Esophagus muscularis mucosa (tissue), 3 donors: ENCODE measurements at regions not wholly inside any gene's neighbourhood (a gene's known extent, or its start where the extent isn't known, plus 50 kb on each side); places are given as distances from the start of the nearest gene placed in this dataset.

Source experiments
- POLR2A ChIP-seq: fragments of 450-650 bp; IDR thresholded peaks from one replicate; pipeline ENCODE4 v1.6.1; 2017; ENCODE audit warnings: antibody characterized with exemption, moderate library complexity, mild to moderate bottlenecking, low read depth
- TF ChIP-seq, protein P1 (sequence below), 3 experiments: fragments of 200-600 bp in 2 of 3; fragments of 450-650 bp in 1 of 3; sonication (generic) in 2 of 3; IDR thresholded peaks; one replicate each; pipeline ENCODE4 v1.5.1; 2017 to 2019; ENCODE audit warnings: antibody characterized with exemption in 3 of 3, mild to moderate bottlenecking in 2 of 3, moderate library complexity in 1 of 3

DNA sequence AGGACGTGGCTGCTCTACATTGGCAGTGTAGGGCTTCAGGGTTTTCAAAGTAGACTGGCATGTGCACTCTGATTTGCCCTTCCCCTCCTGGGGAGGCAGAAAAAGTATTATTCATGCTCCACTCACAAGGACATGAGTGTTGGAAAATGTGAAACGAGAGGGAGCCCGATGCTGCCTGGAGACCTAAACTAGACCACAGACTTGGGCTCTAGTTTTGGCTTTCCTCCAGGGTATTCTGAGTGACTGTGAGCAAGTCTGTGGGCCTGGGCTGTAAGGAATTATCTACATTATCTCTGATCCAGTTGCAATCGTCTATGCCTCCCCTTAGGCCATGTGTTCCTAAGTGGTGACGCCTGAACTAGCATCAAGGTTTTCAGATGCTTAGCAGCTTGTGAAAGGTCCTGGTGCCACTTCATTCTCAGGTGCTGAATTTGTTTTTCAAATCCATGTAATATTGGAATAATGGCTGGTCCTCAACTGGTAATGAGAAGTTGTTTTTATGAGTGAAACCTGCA, 55.0 kb downstream of the MRPL57 start:
- TF ChIP-seq, protein P1, sequence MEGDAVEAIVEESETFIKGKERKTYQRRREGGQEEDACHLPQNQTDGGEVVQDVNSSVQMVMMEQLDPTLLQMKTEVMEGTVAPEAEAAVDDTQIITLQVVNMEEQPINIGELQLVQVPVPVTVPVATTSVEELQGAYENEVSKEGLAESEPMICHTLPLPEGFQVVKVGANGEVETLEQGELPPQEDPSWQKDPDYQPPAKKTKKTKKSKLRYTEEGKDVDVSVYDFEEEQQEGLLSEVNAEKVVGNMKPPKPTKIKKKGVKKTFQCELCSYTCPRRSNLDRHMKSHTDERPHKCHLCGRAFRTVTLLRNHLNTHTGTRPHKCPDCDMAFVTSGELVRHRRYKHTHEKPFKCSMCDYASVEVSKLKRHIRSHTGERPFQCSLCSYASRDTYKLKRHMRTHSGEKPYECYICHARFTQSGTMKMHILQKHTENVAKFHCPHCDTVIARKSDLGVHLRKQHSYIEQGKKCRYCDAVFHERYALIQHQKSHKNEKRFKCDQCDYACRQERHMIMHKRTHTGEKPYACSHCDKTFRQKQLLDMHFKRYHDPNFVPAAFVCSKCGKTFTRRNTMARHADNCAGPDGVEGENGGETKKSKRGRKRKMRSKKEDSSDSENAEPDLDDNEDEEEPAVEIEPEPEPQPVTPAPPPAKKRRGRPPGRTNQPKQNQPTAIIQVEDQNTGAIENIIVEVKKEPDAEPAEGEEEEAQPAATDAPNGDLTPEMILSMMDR (IDR thresholded peaks at IDR 0.05), result no peak
- TF ChIP-seq POLR2A, result no peak
